Natural killer cell treated with Interleukin-12 subunit alpha and Interleukin-12 subunit beta and Interleukin-15 and Interleukin-18, amount 100 ng/mL, for 72 hours (primary cell): ENCODE measurements at regions not wholly inside any gene's neighbourhood (a gene's known extent, or its start where the extent isn't known, plus 50 kb on each side); places are given as distances from the start of the nearest gene placed in this dataset.
A peak's percentile ranks its signal among the peaks of the same experiment; 100 is the strongest.

ENCODE experiments used
- ATAC-seq, 2 donors: fragments of 150-1000 bp; cut with Tn5 transposase in 1 of 2; sonication (Bioruptor Pico), chemical (Tn5 transposase) in 1 of 2; 2 replicates each; pipeline ENCODE4 v1.10.0; 2021
- DNase-seq: peaks from one replicate; pipeline ENCODE4 v3.0.0; 2022; ENCODE audit warnings: low spot score
- H3K27ac Mint-ChIP-seq, 2 donors: 1 replicate in 1 of 2; 2 replicates in 1 of 2; pipeline ENCODE4 v1.8.0; 2022; ENCODE audit warnings: mixed read lengths in 2 of 2, mild to moderate bottlenecking in 1 of 2, moderate library complexity in 1 of 2
- H3K27me3 Mint-ChIP-seq, 2 donors: 1 replicate in 1 of 2; 2 replicates in 1 of 2; pipeline ENCODE4 v1.8.0; 2022; ENCODE audit warnings: mixed read lengths in 2 of 2
- H3K36me3 Mint-ChIP-seq: one replicate; pipeline ENCODE4 v1.8.0; 2022; ENCODE audit warnings: mixed read lengths
- H3K4me1 Mint-ChIP-seq, 2 donors: 1 replicate in 1 of 2; 2 replicates in 1 of 2; pipeline ENCODE4 v1.8.0; 2022; ENCODE audit warnings: low read depth in 2 of 2, mixed read lengths in 2 of 2, mild to moderate bottlenecking in 1 of 2
- H3K4me3 Mint-ChIP-seq: one replicate; pipeline ENCODE4 v1.8.0; 2022; ENCODE audit warnings: mixed read lengths
- H3K9me3 Mint-ChIP-seq: 2 replicates; pipeline ENCODE4 v1.8.0; 2022; ENCODE audit warnings: mixed read lengths

DNA sequence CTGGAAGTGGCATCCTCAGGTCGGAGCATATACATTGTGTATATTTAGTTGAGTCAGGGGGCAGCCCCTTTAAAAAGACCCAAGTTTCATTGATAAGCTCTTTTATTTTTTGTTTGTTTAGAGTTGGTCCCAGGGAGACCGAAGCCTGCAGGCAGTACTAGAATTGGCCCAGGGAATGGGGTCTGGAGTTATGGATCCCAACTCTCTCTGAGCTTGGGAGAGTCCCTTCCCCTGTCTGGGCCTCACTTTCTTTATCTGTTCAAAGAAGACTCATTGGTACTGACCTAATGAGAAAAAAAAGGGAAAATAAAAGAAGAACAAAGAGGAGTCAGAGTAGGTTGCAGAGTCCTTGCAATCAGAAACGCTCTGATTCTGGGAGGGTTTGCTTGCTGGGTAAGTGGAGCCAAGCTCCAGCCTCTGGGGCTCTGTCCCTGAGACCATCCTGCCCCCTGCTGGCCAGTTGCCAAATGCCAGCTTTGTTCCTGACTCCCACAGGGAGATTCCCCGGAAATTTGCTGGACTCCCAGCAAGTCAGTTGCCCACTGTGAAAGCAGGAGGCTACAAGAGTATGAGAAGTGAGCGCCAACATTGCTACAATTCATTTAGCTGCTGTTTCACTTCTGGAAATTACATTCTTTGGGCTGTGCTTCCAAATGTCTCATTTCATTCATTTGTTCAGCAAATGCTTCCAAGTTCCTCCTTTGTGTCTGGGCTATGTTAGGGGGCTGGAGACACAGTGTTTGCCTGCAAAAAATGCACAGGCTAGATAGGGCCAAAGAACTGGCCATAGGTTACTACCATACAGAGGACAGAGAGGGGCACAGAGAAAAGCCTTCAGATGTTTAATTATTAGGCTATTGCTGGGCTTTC is 156.2 kb downstream of the MELK start:
- Mint-ChIP-seq H3K36me3 (no peaks in the 10 kb centered on the region), H3K9me3 (no peaks in the 10 kb centered on the region), H3K27ac (no peak overlapping the region), H3K4me1 (no peaks in the 10 kb centered on the region), H3K4me3 (no peak overlapping the region), H3K27me3 (no peaks in the 10 kb centered on the region)
- DNase-seq (no peak), ATAC-seq (peak; percentile 66 to 70)

DNA sequence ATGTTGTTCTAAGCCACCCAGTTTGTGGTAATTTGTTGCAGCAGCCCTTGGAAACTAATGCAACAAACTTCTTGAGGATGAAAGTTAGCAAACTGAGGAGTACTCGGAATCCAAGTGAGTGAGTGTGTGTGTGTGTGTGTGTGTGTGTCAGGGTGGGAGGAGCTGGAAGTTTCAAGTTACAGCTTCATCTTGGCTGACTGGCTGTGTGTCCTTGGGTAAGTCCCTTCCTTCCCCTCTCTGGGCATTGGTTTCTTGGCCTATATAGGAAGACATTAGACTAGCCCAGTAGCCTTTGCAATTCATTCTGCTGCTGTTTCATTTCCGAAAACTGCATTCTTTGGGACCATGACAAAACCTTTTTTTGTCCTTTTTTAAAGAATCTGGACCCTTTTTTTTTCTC is 157.2 kb downstream of the MELK start:
- Mint-ChIP-seq H3K27me3 (no peaks in the 10 kb centered on the region), H3K4me1 (no peaks in the 10 kb centered on the region), H3K36me3 (no peaks in the 10 kb centered on the region), H3K4me3 (no peak overlapping the region), H3K27ac (no peak overlapping the region), H3K9me3 (no peaks in the 10 kb centered on the region)
- no peak for ATAC-seq
- no peak for DNase-seq

GRCh38 chr9:36730414-36730813 is 157.7 kb downstream of the MELK start:
- Mint-ChIP-seq H3K4me1 (no peaks in the 10 kb centered on the region), H3K9me3 (no peaks in the 10 kb centered on the region)

GRCh38 chr9:36731068-36731956 is 158.6 kb downstream of the MELK start:
- Mint-ChIP-seq H3K36me3 (no peaks in the 10 kb centered on the region), H3K4me1 (no peaks in the 10 kb centered on the region), H3K27ac (no peak overlapping the region), H3K27me3 (peaks cover 0 to 7% of the 10 kb centered on the region in 2 donors), H3K9me3 (no peaks in the 10 kb centered on the region), H3K4me3 (no peak overlapping the region)
- ATAC-seq (peak in 1 of 2 donors; percentile 25), DNase-seq (no peak)

More at GRCh38 chr9:36730414-36730813, 157.7 kb downstream of the MELK start:
- H3K4me3 Mint-ChIP-seq: no peak overlapping the region
- H3K36me3 Mint-ChIP-seq: no peaks in the 10 kb centered on the region
- H3K27me3 Mint-ChIP-seq: no peaks in the 10 kb centered on the region
- no peak overlapping the region for H3K27ac Mint-ChIP-seq
- ATAC-seq: no peak
- DNase-seq: no peak

DNA sequence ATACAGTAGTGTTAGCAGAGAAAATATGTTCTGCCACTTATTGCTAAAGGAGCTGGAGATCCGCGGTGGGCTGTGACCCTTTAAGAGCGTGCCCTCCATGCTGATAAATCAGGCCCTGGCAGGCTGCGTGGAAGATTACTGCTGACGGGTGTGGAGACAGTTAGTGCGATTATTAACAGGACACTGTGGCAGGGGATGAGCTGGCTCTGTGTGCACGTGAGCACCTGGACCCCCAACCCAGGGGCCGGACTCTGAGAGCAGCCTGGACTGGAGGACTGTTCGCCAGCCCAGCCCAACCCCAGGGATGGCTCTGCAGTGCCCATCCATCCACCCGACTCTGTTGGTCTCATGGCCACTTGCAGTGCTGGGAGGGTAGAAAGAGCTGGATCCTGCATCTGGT is 162.0 kb downstream of the MELK start:
- no peaks in the 10 kb centered on the region for H3K36me3 Mint-ChIP-seq
- DNase-seq: no peak
- no peak overlapping the region for H3K4me3 Mint-ChIP-seq
- ATAC-seq: no peak
- no peaks in the 10 kb centered on the region for H3K9me3 Mint-ChIP-seq
- peaks cover 14 to 25% of the 10 kb centered on the region in 2 donors for H3K27me3 Mint-ChIP-seq
- no peaks in the 10 kb centered on the region for H3K4me1 Mint-ChIP-seq
- no peak overlapping the region for H3K27ac Mint-ChIP-seq

GRCh38 chr9:36736648-36737047 is 164.0 kb downstream of the MELK start:
- no peak overlapping the region for H3K4me3 Mint-ChIP-seq
- no peak for ATAC-seq
- peaks cover 4 to 5% of the 10 kb centered on the region in 2 donors for H3K4me1 Mint-ChIP-seq
- no peak for DNase-seq
- no peaks in the 10 kb centered on the region for H3K36me3 Mint-ChIP-seq
- H3K27ac Mint-ChIP-seq: no peak overlapping the region
- H3K27me3 Mint-ChIP-seq: peaks cover 29 to 44% of the 10 kb centered on the region in 2 donors
- no peaks in the 10 kb centered on the region for H3K9me3 Mint-ChIP-seq

DNA sequence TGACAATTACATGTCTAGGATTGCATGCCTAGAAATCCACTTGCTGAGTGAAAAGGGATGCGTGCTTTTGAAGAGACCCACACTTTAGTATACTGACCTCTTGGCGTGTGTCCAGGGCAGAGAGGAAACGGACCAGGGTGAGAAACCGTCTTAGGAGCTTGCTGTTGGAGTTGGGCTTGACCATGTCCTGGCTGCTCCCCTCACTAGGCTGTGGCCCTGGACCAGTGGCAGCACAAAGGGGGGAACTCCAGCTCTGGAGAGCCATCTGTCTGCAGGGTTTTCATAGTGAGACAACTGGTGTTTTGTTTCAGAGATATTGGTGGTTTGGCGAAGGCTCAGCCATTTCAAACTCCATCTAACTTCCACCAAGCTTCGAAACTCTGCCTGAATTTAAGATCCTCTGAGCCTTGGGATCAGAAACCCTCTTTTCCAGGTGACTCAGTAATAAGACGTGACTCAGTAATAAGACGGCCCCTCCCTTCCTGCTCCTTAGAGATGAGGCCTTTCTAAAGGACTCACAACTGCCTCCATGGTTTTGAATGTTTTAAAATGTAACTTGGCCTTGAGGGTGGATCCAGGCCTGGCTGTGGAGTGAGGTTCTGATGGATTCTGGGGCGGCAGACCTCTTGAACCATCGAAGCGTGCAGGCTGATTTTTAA is 165.8 kb downstream of the MELK start:
- H3K4me1 Mint-ChIP-seq: peaks cover 4 to 5% of the 10 kb centered on the region in 2 donors
- no peak for DNase-seq

DNA sequence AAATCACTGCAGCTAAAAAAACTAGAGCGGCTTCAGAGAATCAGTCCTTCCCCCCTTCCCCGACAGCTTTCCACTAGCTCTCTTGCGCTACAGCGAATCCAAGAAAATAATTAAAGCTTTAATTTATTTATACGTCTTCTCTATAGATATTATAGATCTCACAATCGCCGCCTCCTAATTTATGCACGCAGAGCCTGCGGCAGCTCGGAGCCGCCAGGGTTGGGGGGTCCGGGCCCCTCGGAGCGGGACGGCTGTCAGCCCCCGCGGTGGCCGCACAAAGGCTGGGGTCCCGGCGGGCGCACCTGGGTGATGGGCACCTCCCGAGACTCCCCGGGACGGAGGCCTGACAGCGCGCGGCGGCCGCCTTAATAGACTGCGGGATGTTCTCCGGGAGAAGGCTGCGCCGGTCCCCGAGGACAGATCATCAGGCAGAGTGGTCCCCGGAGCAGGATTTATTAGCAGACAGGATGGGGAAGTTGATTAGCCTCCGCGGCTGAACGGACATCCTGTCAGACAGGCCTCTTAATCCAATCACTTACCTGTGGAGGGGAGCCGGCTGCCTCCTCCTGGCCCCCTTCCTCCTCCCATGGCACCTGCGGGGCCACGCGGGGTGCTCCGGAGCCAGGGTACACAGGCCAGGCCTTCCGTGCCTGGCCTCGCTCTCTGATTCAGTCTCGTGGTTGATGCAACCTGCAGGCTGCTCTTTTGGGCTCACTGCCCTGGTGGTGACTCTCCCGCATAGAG is 166.8 kb downstream of the MELK start:
- Mint-ChIP-seq H3K9me3 (no peaks in the 10 kb centered on the region), H3K27me3 (peaks cover 34 to 45% of the 10 kb centered on the region in 2 donors)
- ATAC-seq: no peak

More for the DNA sequence above, 165.8 kb downstream of the MELK start:
- no peaks in the 10 kb centered on the region for H3K36me3 Mint-ChIP-seq
- H3K27ac Mint-ChIP-seq: no peak overlapping the region
- no peak overlapping the region for H3K4me3 Mint-ChIP-seq
- peaks cover 34 to 45% of the 10 kb centered on the region in 2 donors for H3K27me3 Mint-ChIP-seq
- no peak for ATAC-seq
- no peaks in the 10 kb centered on the region for H3K9me3 Mint-ChIP-seq

GRCh38 chr9:36742264-36742663 is 169.6 kb downstream of the MELK start:
- no peak for DNase-seq
- Mint-ChIP-seq H3K27ac (no peak overlapping the region), H3K4me1 (peaks cover 4 to 5% of the 10 kb centered on the region in 2 donors), H3K27me3 (peaks cover 32% of the 10 kb centered on the region in 2 donors), H3K4me3 (no peak overlapping the region), H3K9me3 (no peaks in the 10 kb centered on the region), H3K36me3 (no peaks in the 10 kb centered on the region)
- ATAC-seq: no peak

More for the DNA sequence above, 166.8 kb downstream of the MELK start:
- Mint-ChIP-seq H3K27ac (no peak overlapping the region), H3K4me3 (no peak overlapping the region), H3K36me3 (no peaks in the 10 kb centered on the region), H3K4me1 (peaks cover 4 to 5% of the 10 kb centered on the region in 2 donors)
- DNase-seq: no peak

GRCh38 chr9:36744678-36745077 is 172.0 kb downstream of the MELK start:
- ATAC-seq (no peak), DNase-seq (no peak)
- Mint-ChIP-seq H3K27ac (no peak overlapping the region), H3K36me3 (no peaks in the 10 kb centered on the region), H3K9me3 (no peaks in the 10 kb centered on the region), H3K4me1 (peaks cover 4 to 11% of the 10 kb centered on the region in 2 donors), H3K4me3 (no peak overlapping the region), H3K27me3 (peaks cover 32% of the 10 kb centered on the region in 2 donors)

- DNase-seq (no peak), ATAC-seq (peak in 1 of 2 donors; percentile 13)
- peaks cover 25 to 27% of the 10 kb centered on the region in 2 donors for H3K27me3 Mint-ChIP-seq
- no peaks in the 10 kb centered on the region for H3K36me3 Mint-ChIP-seq
- no peaks in the 10 kb centered on the region for H3K9me3 Mint-ChIP-seq
- H3K4me1 Mint-ChIP-seq: peaks cover 0 to 6% of the 10 kb centered on the region in 2 donors
- H3K4me3 Mint-ChIP-seq: no peak overlapping the region
- H3K27ac Mint-ChIP-seq: no peak overlapping the region
Observed at GRCh38 chr9:36745977-36746376, 173.3 kb downstream of the MELK start.

GRCh38 chr9:36746415-36746814 is 173.7 kb downstream of the MELK start:
- Mint-ChIP-seq H3K27ac (no peak overlapping the region), H3K27me3 (peaks cover 21 to 27% of the 10 kb centered on the region in 2 donors), H3K36me3 (no peaks in the 10 kb centered on the region), H3K4me3 (no peak overlapping the region), H3K4me1 (peaks cover 0 to 6% of the 10 kb centered on the region in 2 donors), H3K9me3 (no peaks in the 10 kb centered on the region)
- no peak for DNase-seq
- ATAC-seq: no peak

DNA sequence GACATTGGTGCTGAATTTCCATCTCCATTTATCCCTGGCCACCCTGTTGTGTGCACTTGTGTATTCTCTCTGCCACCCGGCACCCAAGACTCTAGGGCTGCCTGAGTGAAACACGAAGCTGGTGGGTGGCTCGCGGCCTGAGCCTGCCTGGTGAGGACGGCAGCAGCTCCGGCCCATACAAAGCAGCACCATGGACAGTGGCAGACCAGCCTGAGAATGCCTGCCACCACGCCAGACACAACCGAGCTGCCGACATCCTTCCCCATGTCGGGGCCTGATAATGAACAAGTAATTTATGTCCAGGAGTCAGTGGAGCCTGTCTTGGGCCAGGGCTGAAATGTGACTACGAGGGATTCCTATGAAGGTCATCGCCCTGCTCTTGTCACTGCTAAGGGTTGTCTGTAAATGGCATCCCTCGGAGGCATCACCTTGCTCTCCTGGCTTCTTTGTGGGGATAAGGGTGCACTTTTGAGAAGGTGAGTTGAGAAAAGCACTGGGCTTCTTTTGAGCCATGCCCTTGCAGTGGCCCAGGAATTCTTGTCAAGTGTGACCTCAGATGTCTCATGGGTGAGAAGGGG is 175.7 kb downstream of the MELK start:
- no peak for DNase-seq
- H3K4me1 Mint-ChIP-seq: peaks cover 0 to 6% of the 10 kb centered on the region in 2 donors

More for the DNA sequence above, 175.7 kb downstream of the MELK start:
- Mint-ChIP-seq H3K27me3 (peaks cover 21 to 33% of the 10 kb centered on the region in 2 donors), H3K27ac (no peak overlapping the region), H3K36me3 (no peaks in the 10 kb centered on the region), H3K9me3 (no peaks in the 10 kb centered on the region), H3K4me3 (no peak overlapping the region)
- ATAC-seq: no peak
